HG03175 (cell line): ENCODE measurements at regions not wholly inside any gene's neighbourhood (a gene's known extent, or its start where the extent isn't known, plus 50 kb on each side); places are given as distances from the start of the nearest gene placed in this dataset.
"Not testable (repeated sequence)": the region's sequence is repeated elsewhere in the genome, so short reads cannot be mapped to it uniquely, and the experiment has no call there.

Source experiments
- ATAC-seq: cut with Tn5 transposase; IDR thresholded peaks from one replicate; pipeline ENCODE4 v1.9.1; 2021; ENCODE audit warnings: mild to moderate bottlenecking, moderate library complexity; ENCODE audit not compliant: unreplicated experiment

DNA sequence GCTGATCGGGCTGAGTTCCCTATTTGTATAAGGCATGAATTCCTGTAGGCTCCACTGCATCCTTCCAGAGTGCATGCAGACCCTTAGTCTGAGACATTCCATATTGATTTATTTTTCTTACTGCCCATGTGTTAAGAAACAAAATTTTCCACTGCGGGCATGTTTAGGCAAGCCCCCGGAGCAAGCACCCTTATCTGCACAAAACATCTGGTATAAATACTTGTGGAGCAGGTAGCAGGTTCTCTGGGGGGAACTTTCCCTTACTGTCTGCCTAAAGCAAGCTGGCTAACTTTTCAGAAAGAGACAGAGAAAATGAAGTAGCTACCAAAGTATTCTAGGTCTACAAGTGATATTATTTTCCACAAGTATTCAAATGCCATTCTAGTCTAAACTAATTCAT, 1338.5 kb upstream of the PCDH10 start:
- not testable (repeated sequence) for ATAC-seq
